ENCODE measurements at regions not wholly inside any gene's neighbourhood (a gene's known extent, or its start where the extent isn't known, plus 50 kb on each side); places are given as distances from the start of the nearest gene placed in this dataset.
"Not testable (repeated sequence)": the region's sequence is repeated elsewhere in the genome, so short reads cannot be mapped to it uniquely, and the experiment has no call there.

- H3K4me1 ChIP-seq (ENCODE audit: control insufficient read depth in 1 of 2, insufficient read depth in 2 of 2, low read length in 2 of 2), result no peaks in the 10 kb centered on the region
- Mint-ChIP-seq H3K27ac (no peak overlapping the region), H3K4me3 (no peak overlapping the region), H3K27me3 (ENCODE audit: low read depth in 3 of 3) (peaks cover 0 to 6% (median 4%) of the 10 kb centered on the region in 3 donors), H3K9me3 (peaks cover 0 to 22% (median 4%) of the 10 kb centered on the region in 7 donors), H3K4me1 (no peaks in the 10 kb centered on the region), H3K36me3 (no peaks in the 10 kb centered on the region)
- H4K20me1 ChIP-seq (ENCODE audit: insufficient read depth, low read length), result no peaks in the 10 kb centered on the region
- no peaks in the 10 kb centered on the region for H3K27me3 ChIP-seq (ENCODE audit: control insufficient read depth in 2 of 2, insufficient read depth in 2 of 2, low read length in 2 of 2)
- H3K9me3 ChIP-seq (replicated peaks in 1 of 2; ENCODE audit: control insufficient read depth in 1 of 2, insufficient read depth in 1 of 2, low read length in 2 of 2), result no peaks in the 10 kb centered on the region
- WGBS (ENCODE audit: insufficient coverage), result 92% methylated on average over 2 of the region's 3 CpGs
- no peaks in the 10 kb centered on the region for H3K79me2 ChIP-seq (ENCODE audit: insufficient read depth, low read length)
- H2AFZ ChIP-seq (ENCODE audit: insufficient read depth, low read depth, low read length, poor library complexity, severe bottlenecking), result no peak overlapping the region
- no peak overlapping the region for H3K27ac ChIP-seq (ENCODE audit: low read depth in 1 of 2, low read length in 2 of 2)
- intact Hi-C loops (cut with micrococcal nuclease), result no loop called here
- no peak for DNase-seq
- TF ChIP-seq CTCF (IDR thresholded peaks at IDR 0.05), result no peak
- no peak overlapping the region for H3K4me2 ChIP-seq (replicated peaks; ENCODE audit: extremely low read depth, low read length, poor library complexity, severe bottlenecking)
- H3K36me3 ChIP-seq (replicated peaks in 1 of 2; ENCODE audit: control insufficient read depth in 1 of 2, insufficient read depth in 2 of 2, low read length in 2 of 2), result no peaks in the 10 kb centered on the region
- H3K4me3 ChIP-seq (replicated peaks in 1 of 3; ENCODE audit: low read depth in 2 of 3, low read length in 3 of 3), result no peak overlapping the region
- no peak overlapping the region for H3K9ac ChIP-seq (ENCODE audit: insufficient read depth, low read length, poor library complexity, severe bottlenecking)
These were observed 239.1 kb downstream of the ASMT start for GRCh38 chrX:1853916-1854315.

GRCh38 chrX:1854861-1855260 lies 240.0 kb downstream of the ASMT start:
- H3K36me3 ChIP-seq (replicated peaks in 1 of 2; ENCODE audit: control insufficient read depth in 1 of 2, insufficient read depth in 2 of 2, low read length in 2 of 2); H3K36me3 Mint-ChIP-seq; H3K4me3 ChIP-seq (replicated peaks in 1 of 3; ENCODE audit: low read depth in 2 of 3, low read length in 3 of 3); H3K4me2 ChIP-seq (replicated peaks; ENCODE audit: extremely low read depth, low read length, poor library complexity, severe bottlenecking); H4K20me1 ChIP-seq (ENCODE audit: insufficient read depth, low read length); H3K4me3 Mint-ChIP-seq; H3K9ac ChIP-seq (ENCODE audit: insufficient read depth, low read length, poor library complexity, severe bottlenecking); H3K27me3 Mint-ChIP-seq (ENCODE audit: low read depth in 3 of 3); H3K9me3 ChIP-seq (replicated peaks in 1 of 2; ENCODE audit: control insufficient read depth in 1 of 2, insufficient read depth in 1 of 2, low read length in 2 of 2); intact Hi-C loops (cut with micrococcal nuclease); H3K27ac ChIP-seq (ENCODE audit: low read depth in 1 of 2, low read length in 2 of 2); H2AFZ ChIP-seq (ENCODE audit: insufficient read depth, low read depth, low read length, poor library complexity, severe bottlenecking); H3K27ac Mint-ChIP-seq; DNase-seq; H3K27me3 ChIP-seq (ENCODE audit: control insufficient read depth in 2 of 2, insufficient read depth in 2 of 2, low read length in 2 of 2); H3K4me1 ChIP-seq (ENCODE audit: control insufficient read depth in 1 of 2, insufficient read depth in 2 of 2, low read length in 2 of 2); H3K4me1 Mint-ChIP-seq; H3K79me2 ChIP-seq (ENCODE audit: insufficient read depth, low read length): not testable (repeated sequence)
- 93% methylated on average over 9 of the region's 10 CpGs for WGBS (ENCODE audit: insufficient coverage)
- peaks cover 0 to 19% (median 4%) of the 10 kb centered on the region in 7 donors for H3K9me3 Mint-ChIP-seq

DNA sequence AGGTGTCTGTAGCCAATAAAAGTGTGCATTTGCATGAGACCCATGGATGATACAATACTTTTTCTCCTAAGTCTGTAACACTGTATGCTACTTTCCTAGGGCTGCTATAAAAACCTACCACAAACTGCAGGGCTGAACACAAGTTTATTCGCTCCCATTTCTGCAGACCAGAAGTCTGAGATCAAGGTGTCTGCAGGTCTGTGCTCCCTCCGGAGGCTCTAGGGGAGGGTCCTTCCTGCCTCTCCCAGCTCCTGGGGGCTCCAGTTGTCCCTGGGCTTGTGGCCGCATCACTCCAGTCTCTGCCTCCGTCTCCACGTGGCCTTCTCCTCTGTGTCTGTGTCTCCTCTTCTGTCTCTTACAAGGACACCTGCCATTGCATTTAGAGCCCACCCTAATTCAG lies 244.4 kb downstream of the ASMT start:
- WGBS (ENCODE audit: insufficient coverage), result 93% methylated on average over 5 of the region's 5 CpGs
- H3K9ac ChIP-seq (ENCODE audit: insufficient read depth, low read length, poor library complexity, severe bottlenecking); H3K79me2 ChIP-seq (ENCODE audit: insufficient read depth, low read length): not testable (repeated sequence)

More for the DNA sequence above, 244.4 kb downstream of the ASMT start:
- H3K27ac ChIP-seq (ENCODE audit: low read depth in 1 of 2, low read length in 2 of 2); H3K36me3 Mint-ChIP-seq; H3K4me1 Mint-ChIP-seq; H3K27me3 Mint-ChIP-seq (ENCODE audit: low read depth in 3 of 3); H2AFZ ChIP-seq (ENCODE audit: insufficient read depth, low read depth, low read length, poor library complexity, severe bottlenecking); H3K27ac Mint-ChIP-seq; H3K27me3 ChIP-seq (ENCODE audit: control insufficient read depth in 2 of 2, insufficient read depth in 2 of 2, low read length in 2 of 2); H3K4me2 ChIP-seq (replicated peaks; ENCODE audit: extremely low read depth, low read length, poor library complexity, severe bottlenecking); H4K20me1 ChIP-seq (ENCODE audit: insufficient read depth, low read length); H3K4me3 Mint-ChIP-seq; H3K9me3 Mint-ChIP-seq; H3K4me1 ChIP-seq (ENCODE audit: control insufficient read depth in 1 of 2, insufficient read depth in 2 of 2, low read length in 2 of 2); H3K9me3 ChIP-seq (replicated peaks in 1 of 2; ENCODE audit: control insufficient read depth in 1 of 2, insufficient read depth in 1 of 2, low read length in 2 of 2); DNase-seq; H3K36me3 ChIP-seq (replicated peaks in 1 of 2; ENCODE audit: control insufficient read depth in 1 of 2, insufficient read depth in 2 of 2, low read length in 2 of 2); H3K4me3 ChIP-seq (replicated peaks in 1 of 3; ENCODE audit: low read depth in 2 of 3, low read length in 3 of 3); intact Hi-C loops (cut with micrococcal nuclease): not testable (repeated sequence)

Data from CD14-positive monocyte (primary cell).